ENCODE measurements at regions not wholly inside any gene's neighbourhood (a gene's known extent, or its start where the extent isn't known, plus 50 kb on each side); places are given as distances from the start of the nearest gene placed in this dataset.

GRCh38 chr4:159008671-159009070, 94.2 kb upstream of the RAPGEF2 start:
- no peaks in the 10 kb centered on the region for H3K4me1 ChIP-seq (ENCODE audit: control insufficient read depth, insufficient read depth, low read length)
- ChIA-PET RAD21 (ENCODE audit: unreplicated experiment) (no interaction called here), CTCF (no interaction called here), SMC1A (ENCODE audit: uncharacterized antibody, unreplicated experiment) (interaction anchor here (1.0 kb wide), 1 partner anchor 9 kb away, joined by 3 read pairs; no protein-coding TSS in a partner anchor), POLR2A (no interaction called here)
- no peaks in the 10 kb centered on the region; the same call in 2 of the 3 replicates for H3K9me3 ChIP-seq (replicated peaks; ENCODE audit: control insufficient read depth, insufficient read depth, low read length)
- H4K20me1 ChIP-seq (ENCODE audit: control insufficient read depth, insufficient read depth): no peaks in the 10 kb centered on the region
- H3K4me3 ChIP-seq: no peak overlapping the region
- no peak overlapping the region for H2AFZ ChIP-seq (ENCODE audit: control insufficient read depth, low read depth, low read length)
- FAIRE-seq (no peak), ATAC-seq (no peak; the same call in 2 of the 3 replicates), DNase-seq (ENCODE audit: low read depth, low spot score) (no peak)
- 0% methylated on average over 1 of the region's 1 CpG for WGBS (ENCODE audit: insufficient coverage, insufficient replicate concordance, low lambda C conversion rate, missing lambda C conversion rate)
- intact Hi-C loops (cut with micrococcal nuclease; ENCODE audit: unreplicated experiment): no loop called here
- H3K4me2 ChIP-seq (ENCODE audit: control insufficient read depth, insufficient read depth): no peak overlapping the region
- no peaks in the 10 kb centered on the region for H3K36me3 ChIP-seq (ENCODE audit: control insufficient read depth in 2 of 2, insufficient read depth in 2 of 2, low read length in 1 of 2)
- BruUV-seq (replicated peaks): no TSS peak
- H3K27me3 ChIP-seq (replicated peaks in 1 of 2; ENCODE audit: control insufficient read depth in 2 of 2, insufficient read depth in 2 of 2, low read length in 1 of 2): no peaks in the 10 kb centered on the region
- in situ Hi-C loops (cut with MboI): no loop called here
- no peak overlapping the region for H3K9ac ChIP-seq (ENCODE audit: control insufficient read depth, insufficient read depth, low read length)
- H3K79me2 ChIP-seq (ENCODE audit: control insufficient read depth, insufficient read depth, low read length): no peaks in the 10 kb centered on the region
- no peak overlapping the region for H3K27ac ChIP-seq (ENCODE audit: control insufficient read depth, insufficient read depth)
- TF ChIP-seq BCL11A (IDR thresholded peaks at IDR 0.05; ENCODE audit: low read depth, low read length) (no peak), PBX3 (IDR thresholded peaks at IDR 0.05; ENCODE audit: insufficient replicate concordance, low read depth, low read length) (no peak), EED (IDR thresholded peaks at IDR 0.05; ENCODE audit: low read depth) (no peak), E4F1 (IDR thresholded peaks at IDR 0.05; ENCODE audit: borderline replicate concordance, partially characterized antibody) (no peak), PML (IDR thresholded peaks at IDR 0.05; ENCODE audit: low read length) (no peak), RCOR1 (conservative IDR thresholded peaks at IDR 0.05; ENCODE audit: low read depth, low read length) (no peak), MAX (IDR thresholded peaks at IDR 0.05; ENCODE audit: low read depth, low read length) (no peak), ZSCAN29 (IDR thresholded peaks at IDR 0.05) (no peak), BCLAF1 (IDR thresholded peaks at IDR 0.05) (no peak), ZBTB40 (IDR thresholded peaks at IDR 0.05; ENCODE audit: borderline replicate concordance) (no peak), NR2F1 (conservative IDR thresholded peaks at IDR 0.05) (no peak), PAX5 (IDR thresholded peaks at IDR 0.05; ENCODE audit: borderline replicate concordance, low read depth, low read length) (no peak)
